OCI-LY3 (cell line): ENCODE measurements at regions not wholly inside any gene's neighbourhood (a gene's known extent, or its start where the extent isn't known, plus 50 kb on each side); places are given as distances from the start of the nearest gene placed in this dataset.

Source experiments
- EZH2phosphoT487 ChIP-seq: fragments of 200-600 bp; shearing (Covaris generic); IDR thresholded peaks from 2 replicates; pipeline ENCODE4 v1.6.1; 2018; ENCODE audit warnings: antibody characterized with exemption, mixed run types, low read depth
- TF ChIP-seq, protein P1 (sequence below): fragments of 200-600, 300-600 bp; sonication (generic); IDR thresholded peaks from 2 replicates; pipeline ENCODE4 v1.5.1; 2014; ENCODE audit warnings: antibody characterized with exemption, low read length, low read depth

DNA sequence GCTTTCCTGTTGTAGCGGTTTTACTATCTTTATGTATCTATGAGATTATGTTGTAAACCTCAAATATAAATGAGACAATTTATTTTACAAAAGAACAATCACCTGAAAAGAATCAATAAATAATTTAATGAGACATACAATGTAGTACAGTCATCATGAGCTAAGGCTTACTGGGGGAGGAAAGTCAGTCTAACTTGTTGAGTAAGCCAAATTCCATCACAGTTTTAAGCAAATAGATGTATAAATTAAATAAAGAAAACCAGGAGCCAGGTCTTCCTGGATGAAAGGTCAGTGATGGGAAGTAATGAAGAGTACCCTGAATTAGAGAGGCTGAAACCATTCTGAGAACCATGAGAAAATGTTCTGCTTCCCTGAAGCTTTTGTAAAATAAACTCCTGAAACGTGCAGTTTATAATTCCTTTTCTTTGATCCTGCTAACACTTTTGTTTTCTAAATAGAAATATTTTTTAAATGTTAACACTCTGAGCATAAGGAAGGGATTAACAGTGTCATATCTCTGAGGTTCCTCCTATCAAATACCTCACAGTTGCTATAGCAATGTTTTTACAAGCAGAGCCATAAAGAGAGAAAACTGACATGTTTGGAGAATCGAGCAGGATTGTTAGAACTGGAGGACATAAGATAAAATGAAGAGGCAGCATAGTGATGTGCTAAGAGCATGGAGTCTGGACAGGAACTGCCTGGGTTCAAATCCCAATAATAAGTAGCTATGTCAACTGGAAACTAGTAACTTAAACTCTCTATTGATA is 444.9 kb upstream of the FOXG1 start:
- TF ChIP-seq, protein P1, sequence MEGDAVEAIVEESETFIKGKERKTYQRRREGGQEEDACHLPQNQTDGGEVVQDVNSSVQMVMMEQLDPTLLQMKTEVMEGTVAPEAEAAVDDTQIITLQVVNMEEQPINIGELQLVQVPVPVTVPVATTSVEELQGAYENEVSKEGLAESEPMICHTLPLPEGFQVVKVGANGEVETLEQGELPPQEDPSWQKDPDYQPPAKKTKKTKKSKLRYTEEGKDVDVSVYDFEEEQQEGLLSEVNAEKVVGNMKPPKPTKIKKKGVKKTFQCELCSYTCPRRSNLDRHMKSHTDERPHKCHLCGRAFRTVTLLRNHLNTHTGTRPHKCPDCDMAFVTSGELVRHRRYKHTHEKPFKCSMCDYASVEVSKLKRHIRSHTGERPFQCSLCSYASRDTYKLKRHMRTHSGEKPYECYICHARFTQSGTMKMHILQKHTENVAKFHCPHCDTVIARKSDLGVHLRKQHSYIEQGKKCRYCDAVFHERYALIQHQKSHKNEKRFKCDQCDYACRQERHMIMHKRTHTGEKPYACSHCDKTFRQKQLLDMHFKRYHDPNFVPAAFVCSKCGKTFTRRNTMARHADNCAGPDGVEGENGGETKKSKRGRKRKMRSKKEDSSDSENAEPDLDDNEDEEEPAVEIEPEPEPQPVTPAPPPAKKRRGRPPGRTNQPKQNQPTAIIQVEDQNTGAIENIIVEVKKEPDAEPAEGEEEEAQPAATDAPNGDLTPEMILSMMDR: no peak
- no peak for TF ChIP-seq EZH2phosphoT487
